ENCODE measurements at regions not wholly inside any gene's neighbourhood (a gene's known extent, or its start where the extent isn't known, plus 50 kb on each side); places are given as distances from the start of the nearest gene placed in this dataset.

- TF ChIP-seq CTCF (IDR thresholded peaks at IDR 0.05; ENCODE audit: insufficient read depth, low read depth, low read length, missing control alignments) = no peak
- DNase-seq (ENCODE audit: low read depth) = no peak
- no peak overlapping the region for H3K4me3 ChIP-seq (ENCODE audit: low read length)
These were observed 73.5 kb downstream of the GLUD2 start for GRCh38 chrX:121120690-121121605.

- TF ChIP-seq CTCF (IDR thresholded peaks at IDR 0.05; ENCODE audit: insufficient read depth, low read depth, low read length, missing control alignments) = no peak
These were observed 74.9 kb downstream of the GLUD2 start for GRCh38 chrX:121122332-121122731.

GRCh38 chrX:121128925-121129877, 81.8 kb downstream of the GLUD2 start:
- no peak for TF ChIP-seq CTCF (IDR thresholded peaks at IDR 0.05; ENCODE audit: insufficient read depth, low read depth, low read length, missing control alignments)
- no peak overlapping the region for H3K4me3 ChIP-seq (ENCODE audit: low read length)
- no peak for DNase-seq (ENCODE audit: low read depth)

More at GRCh38 chrX:121122332-121122731, 74.9 kb downstream of the GLUD2 start:
- no peak overlapping the region for H3K4me3 ChIP-seq (ENCODE audit: low read length)
- DNase-seq (ENCODE audit: low read depth) = no peak

GRCh38 chrX:121132675-121133074, 85.3 kb downstream of the GLUD2 start:
- TF ChIP-seq CTCF (IDR thresholded peaks at IDR 0.05; ENCODE audit: insufficient read depth, low read depth, low read length, missing control alignments) = no peak
- H3K4me3 ChIP-seq (ENCODE audit: low read length) = no peak overlapping the region
- no peak for DNase-seq (ENCODE audit: low read depth)

- DNase-seq (ENCODE audit: low read depth) = no peak
- TF ChIP-seq CTCF (IDR thresholded peaks at IDR 0.05; ENCODE audit: insufficient read depth, low read depth, low read length, missing control alignments) = no peak
- no peak overlapping the region for H3K4me3 ChIP-seq (ENCODE audit: low read length)
These were observed 88.2 kb downstream of the GLUD2 start for GRCh38 chrX:121135488-121136207.

- no peak for TF ChIP-seq CTCF (IDR thresholded peaks at IDR 0.05; ENCODE audit: insufficient read depth, low read depth, low read length, missing control alignments)
- DNase-seq (ENCODE audit: low read depth) = no peak
These were observed 98.7 kb downstream of the GLUD2 start for GRCh38 chrX:121146059-121146628.

More at GRCh38 chrX:121146059-121146628, 98.7 kb downstream of the GLUD2 start:
- no peak overlapping the region for H3K4me3 ChIP-seq (ENCODE audit: low read length)
